RWPE1 (cell line): ENCODE measurements at regions not wholly inside any gene's neighbourhood (a gene's known extent, or its start where the extent isn't known, plus 50 kb on each side); places are given as distances from the start of the nearest gene placed in this dataset.

Source experiments
- CTCF ChIA-PET: fragments of 350-600 bp; sonication (Branson Sonifier 250); formaldehyde crosslinking; extraction: SDS; loops from one replicate; lab custom pipeline; 2021; lab: Yijun Ruan, JAX
- POLR2A ChIA-PET: fragments of 400-600 bp; formaldehyde crosslinking; extraction: SDS; loops from one replicate; lab custom pipeline; 2020; ENCODE audit warnings: antibody characterized with exemption; ENCODE audit not compliant: low non-redundant PET; lab: Yijun Ruan, JAX
- DNase-seq: peaks from one replicate; pipeline ENCODE4 v3.0.0; 2012; ENCODE audit warnings: low spot score
- H3K27ac ChIP-seq: fragments of 450-650 bp; 2 replicates; pipeline ENCODE4 v1.5.1; 2017
- TF ChIP-seq, protein P1 (sequence below): fragments of 450-650 bp; conservative IDR thresholded peaks from 2 replicates; pipeline ENCODE4 v1.5.1; 2017; ENCODE audit warnings: low read depth, mild to moderate bottlenecking

GRCh38 chr3:151935446-151935845 is 62.0 kb downstream of the SUCNR1 start:
- H3K27ac ChIP-seq, result no peak overlapping the region
- ChIA-PET CTCF (no interaction called here), POLR2A (no interaction called here)
- TF ChIP-seq, protein P1, sequence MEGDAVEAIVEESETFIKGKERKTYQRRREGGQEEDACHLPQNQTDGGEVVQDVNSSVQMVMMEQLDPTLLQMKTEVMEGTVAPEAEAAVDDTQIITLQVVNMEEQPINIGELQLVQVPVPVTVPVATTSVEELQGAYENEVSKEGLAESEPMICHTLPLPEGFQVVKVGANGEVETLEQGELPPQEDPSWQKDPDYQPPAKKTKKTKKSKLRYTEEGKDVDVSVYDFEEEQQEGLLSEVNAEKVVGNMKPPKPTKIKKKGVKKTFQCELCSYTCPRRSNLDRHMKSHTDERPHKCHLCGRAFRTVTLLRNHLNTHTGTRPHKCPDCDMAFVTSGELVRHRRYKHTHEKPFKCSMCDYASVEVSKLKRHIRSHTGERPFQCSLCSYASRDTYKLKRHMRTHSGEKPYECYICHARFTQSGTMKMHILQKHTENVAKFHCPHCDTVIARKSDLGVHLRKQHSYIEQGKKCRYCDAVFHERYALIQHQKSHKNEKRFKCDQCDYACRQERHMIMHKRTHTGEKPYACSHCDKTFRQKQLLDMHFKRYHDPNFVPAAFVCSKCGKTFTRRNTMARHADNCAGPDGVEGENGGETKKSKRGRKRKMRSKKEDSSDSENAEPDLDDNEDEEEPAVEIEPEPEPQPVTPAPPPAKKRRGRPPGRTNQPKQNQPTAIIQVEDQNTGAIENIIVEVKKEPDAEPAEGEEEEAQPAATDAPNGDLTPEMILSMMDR, result no peak
- DNase-seq, result no peak

GRCh38 chr3:151940481-151940880 is 67.0 kb downstream of the SUCNR1 start:
- TF ChIP-seq, protein P1, result no peak
- CTCF ChIA-PET, result no interaction called here
- no peak overlapping the region for H3K27ac ChIP-seq
- DNase-seq, result no peak
- POLR2A ChIA-PET, result no interaction called here

GRCh38 chr3:151943539-151943938 is 70.1 kb downstream of the SUCNR1 start:
- TF ChIP-seq, protein P1, result no peak
- POLR2A ChIA-PET, result no interaction called here
- H3K27ac ChIP-seq, result no peak overlapping the region
- CTCF ChIA-PET, result no interaction called here
- no peak for DNase-seq

DNA sequence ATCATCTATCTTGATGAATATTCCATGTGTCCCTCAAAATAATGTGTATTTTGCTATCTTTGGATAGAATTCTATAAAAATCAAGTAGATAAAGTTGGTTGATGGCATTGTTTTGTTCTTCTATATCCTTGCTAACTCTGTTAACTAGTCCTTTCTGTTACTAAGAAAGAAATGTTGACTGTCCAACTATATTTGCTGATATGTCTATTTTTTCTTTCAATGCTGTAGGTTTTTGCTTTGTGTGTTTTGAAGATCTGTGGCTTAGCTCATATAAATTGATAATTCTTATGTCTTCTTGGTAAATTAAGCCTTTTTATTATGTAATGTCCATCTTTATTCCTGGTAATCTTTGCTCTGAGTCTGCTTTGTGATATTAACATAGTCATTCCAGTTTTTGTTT is 70.9 kb downstream of the SUCNR1 start:
- TF ChIP-seq, protein P1, result no peak
- POLR2A ChIA-PET, result no interaction called here
- CTCF ChIA-PET, result interaction anchor here (0.7 kb wide), 1 partner anchor 25 kb away, joined by 3 read pairs; no protein-coding TSS in a partner anchor
- DNase-seq, result no peak
- H3K27ac ChIP-seq, result no peak overlapping the region

DNA sequence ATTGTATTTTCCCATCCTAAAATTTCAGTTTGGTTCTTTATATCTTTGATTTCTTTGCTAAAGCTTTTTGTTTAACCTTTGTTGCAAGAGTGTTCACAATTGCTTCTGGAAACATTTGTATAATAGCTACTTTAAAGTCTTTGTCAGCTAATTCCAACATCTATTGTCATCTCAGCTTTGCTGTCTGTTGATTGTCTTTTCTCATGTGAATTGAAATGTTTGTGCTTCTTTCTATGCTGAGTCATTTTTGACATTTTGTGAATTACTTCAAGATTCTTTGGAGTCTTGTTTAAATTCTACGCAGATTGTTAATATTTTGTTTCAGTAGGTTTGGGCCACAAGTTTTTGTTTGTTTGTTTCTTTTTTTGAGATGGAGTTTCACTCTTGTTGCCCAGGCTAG is 73.2 kb downstream of the SUCNR1 start:
- CTCF ChIA-PET, result no interaction called here
- POLR2A ChIA-PET, result no interaction called here
- no peak overlapping the region for H3K27ac ChIP-seq
- TF ChIP-seq, protein P1, result no peak
- no peak for DNase-seq

GRCh38 chr3:151949706-151950105 is 76.3 kb downstream of the SUCNR1 start:
- TF ChIP-seq, protein P1, result no peak
- DNase-seq, result no peak
- H3K27ac ChIP-seq, result no peak overlapping the region
- CTCF ChIA-PET, result no interaction called here
- POLR2A ChIA-PET, result no interaction called here

DNA sequence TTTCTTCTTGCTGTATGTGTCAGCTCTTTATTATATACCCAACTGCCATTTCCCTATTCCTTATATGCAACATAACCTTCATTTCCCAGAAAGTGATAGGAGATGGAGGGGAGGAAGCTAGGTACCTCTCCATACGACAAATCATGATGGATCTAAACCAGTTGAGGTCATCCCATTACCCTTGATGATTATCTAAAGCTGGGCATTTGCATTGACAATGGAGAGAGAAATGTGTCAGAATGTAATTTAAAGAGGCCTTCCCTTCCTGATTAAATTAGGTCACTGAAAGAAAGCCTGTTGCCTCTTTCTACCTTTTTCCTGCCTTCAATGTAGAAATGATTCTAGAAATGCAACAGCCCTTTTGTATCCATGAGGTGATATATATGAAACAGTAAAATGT is 81.9 kb downstream of the SUCNR1 start:
- no peak overlapping the region for H3K27ac ChIP-seq
- TF ChIP-seq, protein P1, result no peak
- ChIA-PET CTCF (no interaction called here), POLR2A (no interaction called here)
- no peak for DNase-seq
